HG02759 (cell line): ENCODE measurements at regions not wholly inside any gene's neighbourhood (a gene's known extent, or its start where the extent isn't known, plus 50 kb on each side); places are given as distances from the start of the nearest gene placed in this dataset.

Experiments used
- ATAC-seq: cut with Tn5 transposase; IDR thresholded peaks from one replicate; pipeline ENCODE4 v1.9.1; 2021; ENCODE audit warnings: mild to moderate bottlenecking, moderate library complexity; ENCODE audit not compliant: unreplicated experiment

DNA sequence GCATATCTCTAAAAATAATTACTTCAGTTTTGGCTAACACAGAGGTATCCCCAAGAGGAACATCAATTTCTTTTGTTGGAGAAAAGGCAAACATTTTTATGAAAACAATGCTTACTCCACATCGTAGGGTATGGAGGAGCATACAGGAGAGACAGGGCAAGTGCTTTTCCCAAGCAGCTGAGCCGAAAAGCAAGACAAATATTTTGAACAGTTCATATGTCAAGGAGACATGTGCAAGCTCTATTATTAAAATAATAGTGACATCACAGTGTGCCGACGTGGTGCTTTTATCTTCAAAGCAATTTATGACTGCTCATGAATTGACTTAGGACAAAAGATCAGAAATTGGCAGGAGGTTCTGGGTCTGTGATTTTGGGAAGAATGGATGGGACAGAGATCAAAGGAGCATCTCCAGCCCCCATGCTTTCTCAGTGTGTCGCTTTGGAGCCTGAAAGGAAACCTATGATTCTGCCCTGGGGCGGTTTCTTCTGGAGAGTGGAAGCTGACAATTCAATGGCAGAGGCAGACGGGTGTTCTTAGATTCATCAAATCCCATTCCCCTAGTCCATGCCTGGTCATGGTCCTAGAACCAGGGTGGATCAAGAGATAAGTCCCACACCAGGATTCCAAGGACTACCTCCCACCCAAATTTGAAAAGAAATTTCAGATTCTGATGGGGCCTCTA is 97.1 kb downstream of the JCAD start:
- no peak for ATAC-seq

DNA sequence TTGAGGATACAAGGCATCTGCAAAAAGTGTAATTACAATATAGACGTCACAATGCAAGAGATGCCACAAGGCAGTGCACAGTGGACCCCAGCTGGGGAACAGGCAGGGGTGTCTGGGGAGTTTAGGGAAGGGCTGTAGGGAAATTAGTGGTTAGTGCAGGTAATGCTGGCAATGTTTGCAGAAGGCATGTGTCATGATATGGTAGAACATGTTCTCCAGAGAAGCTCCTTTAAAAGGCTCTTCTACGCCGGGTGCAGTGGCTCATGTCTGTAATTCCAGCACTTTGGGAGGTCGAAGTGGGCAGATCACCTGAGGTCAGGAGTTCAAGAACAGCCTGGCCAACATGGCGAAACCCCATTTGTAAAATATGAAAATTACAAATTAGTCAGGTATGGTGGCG is 98.0 kb downstream of the JCAD start:
- ATAC-seq, result no peak

DNA sequence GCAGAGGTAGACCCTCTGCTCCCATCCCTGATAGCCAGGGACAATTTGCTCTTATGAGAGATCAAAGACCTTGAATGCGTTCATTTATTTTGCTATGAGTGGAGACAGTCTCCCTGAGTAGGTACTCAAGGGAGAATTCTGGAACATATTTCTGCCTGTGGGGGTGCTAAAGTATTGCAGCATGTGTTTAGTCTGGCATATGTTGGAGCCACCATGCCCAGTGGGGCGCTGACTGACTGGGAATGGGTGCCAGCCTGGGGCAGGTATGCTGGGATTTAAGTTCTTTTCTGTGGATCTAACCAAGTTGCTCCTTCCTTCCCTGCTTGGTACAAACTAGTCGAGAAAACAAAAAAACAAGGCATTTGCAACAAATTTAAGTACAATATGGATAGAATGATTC is 99.1 kb downstream of the JCAD start:
- ATAC-seq, result no peak

DNA sequence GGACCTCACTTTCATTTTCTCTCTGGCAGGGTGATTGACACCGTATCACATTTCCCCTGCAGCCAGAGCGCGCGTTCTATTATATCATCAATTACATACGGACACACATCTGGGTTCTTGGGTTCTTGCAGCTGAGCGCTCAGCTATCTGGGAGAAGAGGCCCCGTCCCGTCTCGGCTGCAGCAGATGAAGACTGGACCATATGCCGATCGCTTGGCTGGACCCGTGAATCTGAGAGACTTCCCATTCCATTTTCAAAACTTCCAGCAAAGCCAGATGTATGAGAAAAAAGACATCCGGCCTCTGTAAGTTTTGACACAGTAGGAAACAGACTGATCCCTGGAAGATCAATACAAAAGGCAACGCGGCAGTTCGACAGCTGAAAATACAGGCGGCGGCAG is 99.8 kb downstream of the JCAD start:
- no peak for ATAC-seq

DNA sequence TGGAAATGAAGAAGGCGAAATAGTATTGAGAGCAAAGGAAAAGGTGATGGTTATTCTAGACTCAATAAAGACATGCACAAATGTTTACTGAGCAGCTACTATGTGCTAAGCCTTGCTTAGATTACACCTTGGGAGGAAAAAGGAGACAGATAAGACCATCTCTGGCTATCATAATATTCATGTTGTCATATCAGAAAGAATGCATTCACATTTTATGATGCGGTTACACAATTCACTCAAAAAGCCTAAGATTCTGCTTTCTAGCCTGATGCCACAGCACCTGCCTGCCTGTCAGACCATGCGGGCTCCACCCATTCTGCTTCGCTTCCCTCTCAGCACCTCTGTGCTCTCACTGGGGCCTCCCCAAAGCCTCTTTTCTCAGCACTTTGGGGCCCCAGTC is 100.9 kb downstream of the JCAD start:
- ATAC-seq, result no peak

DNA sequence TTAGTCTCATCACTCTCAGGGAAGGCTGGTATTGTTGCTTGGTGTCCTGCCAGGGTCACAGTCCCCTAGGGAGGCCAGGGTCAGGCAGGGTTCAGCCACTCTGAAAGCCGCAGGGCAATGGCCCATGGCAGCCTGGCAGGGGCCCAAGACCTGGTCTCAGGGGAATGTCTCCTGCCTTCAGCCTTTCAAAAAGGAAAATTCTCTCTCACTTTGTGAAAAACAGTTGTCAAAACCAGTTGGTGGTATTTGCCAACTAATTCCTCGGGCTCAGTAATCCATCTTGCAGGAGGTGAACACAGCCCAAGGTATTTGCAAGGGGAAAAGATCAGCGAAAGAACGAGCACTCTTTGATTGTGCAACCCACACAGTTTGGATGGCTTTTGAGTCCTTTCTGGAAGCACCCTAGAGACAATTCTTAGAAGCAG is 101.5 kb downstream of the JCAD start:
- ATAC-seq, result no peak

DNA sequence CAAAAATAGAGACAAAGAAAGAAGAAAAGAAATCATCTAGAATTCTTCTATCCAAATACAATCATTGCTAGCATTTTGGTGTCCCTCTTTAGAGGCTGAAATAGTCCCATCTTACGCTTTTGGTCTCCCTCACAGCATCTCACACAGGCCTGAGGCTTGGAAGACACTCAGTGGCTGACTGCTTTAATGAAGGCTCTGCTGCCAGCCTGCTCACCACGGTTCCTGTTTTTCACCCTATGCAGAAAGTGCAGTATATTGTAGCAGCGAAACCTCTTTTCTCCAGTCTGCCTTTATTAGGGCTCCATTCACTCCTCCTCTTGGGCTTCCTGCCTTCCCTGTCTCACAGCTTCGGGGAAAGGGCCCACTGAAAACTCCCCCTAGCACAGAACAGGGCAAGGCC is 102.2 kb downstream of the JCAD start:
- ATAC-seq, result no peak

- ATAC-seq, result no peak
Observed at GRCh38 chr10:29956335-29956924, 103.0 kb downstream of the JCAD start.

DNA sequence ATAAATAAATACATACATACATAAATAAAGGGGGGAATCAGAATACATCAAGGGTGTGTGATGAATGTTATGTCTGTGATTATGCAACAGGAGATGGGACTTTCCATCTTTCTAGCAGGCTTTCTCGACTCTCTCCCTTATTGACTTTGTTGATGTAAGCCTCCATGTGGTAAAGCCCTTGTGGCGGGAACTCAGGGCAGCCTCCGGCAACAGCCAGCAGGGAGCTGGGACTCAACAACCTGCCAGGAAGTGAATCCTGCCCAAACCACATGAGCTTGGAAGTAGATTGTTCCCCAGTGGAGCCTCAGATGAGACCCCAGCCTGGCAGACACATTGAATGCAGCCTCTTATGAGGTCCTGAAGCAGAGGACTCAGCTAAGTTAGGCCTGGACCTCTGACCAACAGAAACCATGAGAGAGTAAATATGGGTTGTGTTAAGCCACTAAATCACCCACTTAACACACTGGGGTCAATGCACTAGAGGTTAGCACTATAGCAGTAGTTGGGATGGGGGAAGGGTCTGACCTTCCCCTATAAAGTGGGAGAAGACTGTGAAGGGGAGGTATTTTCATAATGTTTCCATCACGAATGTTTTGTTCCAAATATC is 104.0 kb downstream of the JCAD start:
- ATAC-seq, result no peak

- no peak for ATAC-seq
Observed at GRCh38 chr10:29951441-29951931, 107.9 kb downstream of the JCAD start.

DNA sequence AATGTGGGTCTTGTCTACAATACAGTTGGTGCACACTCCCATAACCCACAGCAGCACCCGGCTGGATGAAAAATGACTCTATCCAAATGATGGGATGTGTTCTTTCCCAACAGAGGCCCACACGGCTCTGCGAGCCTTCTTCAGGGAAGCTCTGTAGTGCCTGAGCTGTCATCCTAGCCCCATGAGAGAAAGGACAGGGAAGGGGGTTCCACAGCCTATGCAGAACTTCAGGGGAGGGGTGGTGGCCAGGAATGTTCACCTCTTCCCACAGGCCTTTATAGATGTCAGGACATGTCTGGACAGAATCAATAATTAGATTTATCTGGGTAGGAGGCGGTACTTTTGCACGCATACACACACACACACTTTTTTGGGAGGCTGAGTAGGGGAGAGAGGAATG is 109.0 kb downstream of the JCAD start:
- ATAC-seq, result no peak

- no peak for ATAC-seq
Observed at GRCh38 chr10:29949411-29950011, 109.9 kb downstream of the JCAD start.

DNA sequence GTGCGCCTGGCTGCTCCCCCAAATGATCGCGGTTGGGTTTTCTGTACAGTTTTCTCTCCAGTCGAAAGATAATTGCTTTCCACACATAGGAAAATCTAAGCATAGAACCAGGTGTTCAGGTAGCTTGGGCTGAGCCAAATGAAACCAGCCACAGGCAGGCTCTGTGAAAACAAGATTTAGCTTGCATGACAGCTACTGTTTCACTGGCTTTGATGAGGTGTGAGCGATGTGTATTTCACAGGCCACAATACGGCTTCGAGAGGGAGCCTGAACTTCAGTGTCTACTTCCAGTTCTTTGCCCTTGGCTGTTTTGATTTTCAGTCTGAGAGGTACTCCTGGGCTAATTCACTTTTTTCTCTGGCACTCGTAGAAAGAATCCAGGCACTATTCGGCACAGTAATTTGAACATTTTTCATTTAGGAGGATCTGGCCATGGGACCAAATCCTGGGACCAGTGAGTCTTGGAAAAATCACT is 110.5 kb downstream of the JCAD start:
- ATAC-seq, result no peak

DNA sequence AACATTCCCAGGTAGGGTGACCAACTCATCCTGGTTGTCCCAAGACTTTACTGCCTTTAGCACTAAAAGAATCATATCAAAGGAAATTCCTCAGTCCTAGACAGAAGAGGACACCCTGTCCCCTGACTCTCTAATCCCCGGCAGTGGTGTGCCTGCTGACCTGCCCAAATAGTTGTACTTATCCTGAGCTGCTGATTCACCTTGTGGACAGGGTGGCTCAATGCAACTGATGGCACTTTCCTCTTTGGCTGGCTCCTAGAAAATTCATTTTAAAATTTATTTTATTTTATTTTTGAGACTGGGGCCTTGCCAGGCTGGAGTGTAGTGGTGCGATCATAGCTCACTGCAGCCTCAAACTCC is 111.7 kb downstream of the JCAD start:
- no peak for ATAC-seq

- ATAC-seq, result no peak
Observed at GRCh38 chr10:29946953-29947700, 112.3 kb downstream of the JCAD start.

- ATAC-seq, result no peak
Observed at GRCh38 chr10:29946614-29946952, 112.8 kb downstream of the JCAD start.

GRCh38 chr10:29941476-29941875 is 117.9 kb downstream of the JCAD start:
- no peak for ATAC-seq

GRCh38 chr10:29932991-29933390 is 126.4 kb downstream of the JCAD start:
- ATAC-seq, result no peak

DNA sequence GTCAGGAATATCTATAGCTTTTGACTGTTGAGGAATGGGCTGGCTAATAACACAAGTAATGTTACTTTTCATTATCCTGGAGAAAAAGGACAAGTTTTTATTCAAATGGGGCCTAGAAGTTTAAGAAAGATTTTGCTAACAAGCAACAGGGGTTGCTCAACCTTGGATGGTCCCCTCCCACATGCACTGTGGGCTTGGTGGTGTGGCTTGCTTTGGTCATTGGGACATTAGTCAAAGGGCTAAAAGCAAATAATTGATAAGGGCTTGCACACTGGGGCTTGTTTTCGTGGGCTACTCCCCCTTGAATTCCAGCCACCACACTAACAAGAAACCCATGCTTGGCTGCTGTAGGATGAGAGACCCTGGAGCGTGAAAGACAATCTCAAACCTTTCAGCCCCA is 127.6 kb downstream of the JCAD start:
- ATAC-seq, result no peak

GRCh38 chr10:29929006-29929405 is 130.4 kb downstream of the JCAD start:
- ATAC-seq, result no peak

GRCh38 chr10:29926693-29927048 is 132.7 kb downstream of the JCAD start:
- ATAC-seq, result no peak
